ENCODE measurements at regions not wholly inside any gene's neighbourhood (a gene's known extent, or its start where the extent isn't known, plus 50 kb on each side); places are given as distances from the start of the nearest gene placed in this dataset.

DNA sequence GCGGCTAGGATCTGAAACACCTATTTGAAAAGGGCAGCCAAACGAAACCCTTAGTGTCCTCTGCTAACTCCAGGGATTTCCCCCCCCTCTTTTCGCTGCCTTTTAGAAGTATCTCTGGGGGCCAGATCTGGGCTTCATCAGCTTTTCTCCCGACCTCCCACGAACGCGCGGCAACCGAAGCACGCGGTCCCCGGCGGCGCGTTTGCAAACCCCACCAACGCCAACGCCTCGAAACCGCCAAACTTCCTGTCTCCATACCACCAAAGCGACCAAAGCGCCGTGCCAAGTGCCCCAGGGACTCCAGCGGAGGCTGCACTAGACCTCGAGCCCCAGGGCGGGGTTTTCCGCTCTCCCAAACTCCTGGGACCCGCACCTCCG lies 155.8 kb upstream of the FRMD4B start:
- TF ChIP-seq, protein P1, sequence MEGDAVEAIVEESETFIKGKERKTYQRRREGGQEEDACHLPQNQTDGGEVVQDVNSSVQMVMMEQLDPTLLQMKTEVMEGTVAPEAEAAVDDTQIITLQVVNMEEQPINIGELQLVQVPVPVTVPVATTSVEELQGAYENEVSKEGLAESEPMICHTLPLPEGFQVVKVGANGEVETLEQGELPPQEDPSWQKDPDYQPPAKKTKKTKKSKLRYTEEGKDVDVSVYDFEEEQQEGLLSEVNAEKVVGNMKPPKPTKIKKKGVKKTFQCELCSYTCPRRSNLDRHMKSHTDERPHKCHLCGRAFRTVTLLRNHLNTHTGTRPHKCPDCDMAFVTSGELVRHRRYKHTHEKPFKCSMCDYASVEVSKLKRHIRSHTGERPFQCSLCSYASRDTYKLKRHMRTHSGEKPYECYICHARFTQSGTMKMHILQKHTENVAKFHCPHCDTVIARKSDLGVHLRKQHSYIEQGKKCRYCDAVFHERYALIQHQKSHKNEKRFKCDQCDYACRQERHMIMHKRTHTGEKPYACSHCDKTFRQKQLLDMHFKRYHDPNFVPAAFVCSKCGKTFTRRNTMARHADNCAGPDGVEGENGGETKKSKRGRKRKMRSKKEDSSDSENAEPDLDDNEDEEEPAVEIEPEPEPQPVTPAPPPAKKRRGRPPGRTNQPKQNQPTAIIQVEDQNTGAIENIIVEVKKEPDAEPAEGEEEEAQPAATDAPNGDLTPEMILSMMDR (IDR thresholded peaks at IDR 0.05; ENCODE audit: low read depth, low read length, poor library complexity, severe bottlenecking): no peak
- no peak for TF ChIP-seq EZH2phosphoT487 (IDR thresholded peaks at IDR 0.05; ENCODE audit: borderline replicate concordance, low read length)

All from DOHH2 (cell line).